ENCODE measurements at regions not wholly inside any gene's neighbourhood (a gene's known extent, or its start where the extent isn't known, plus 50 kb on each side); places are given as distances from the start of the nearest gene placed in this dataset.

DNA sequence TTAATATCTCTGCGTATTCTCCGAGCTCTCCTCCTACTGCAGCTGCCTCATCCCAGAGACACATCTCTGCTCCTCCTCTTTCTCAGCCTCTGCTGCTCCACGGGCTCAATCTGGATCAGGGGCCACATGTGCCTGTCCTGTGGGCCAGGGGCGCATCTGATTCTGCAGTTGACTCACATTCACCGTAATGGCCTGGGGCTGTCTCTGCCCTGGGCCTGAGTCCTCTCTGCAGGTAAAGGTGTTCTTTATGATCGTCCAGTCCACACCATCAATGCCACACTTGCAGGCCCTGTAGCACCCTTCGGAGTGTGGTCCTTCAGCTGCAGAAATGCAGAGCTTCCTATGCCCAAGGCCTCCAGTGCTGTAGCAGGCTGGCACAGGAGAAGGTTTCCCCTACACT is 154.5 kb downstream of the OAT start:
- Histone ChIP-seq H3K9ac (ENCODE audit: control insufficient read depth, extremely low read depth, insufficient read depth, low read length) (no peak overlapping the region), H3K9me1 (ENCODE audit: control insufficient read depth, extremely low read depth, insufficient read depth, low read length) (no peaks in the 10 kb centered on the region), H3K27ac (ENCODE audit: control insufficient read depth, insufficient read depth, low read length) (no peak overlapping the region), H3K4me2 (ENCODE audit: control insufficient read depth, extremely low read depth, insufficient read depth, low read depth, low read length) (no peak overlapping the region), H3K4me3 (ENCODE audit: control insufficient read depth in 2 of 3, extremely low read depth in 1 of 3, insufficient read depth in 2 of 3, low read depth in 1 of 3, low read length in 3 of 3) (no peak overlapping the region), H4K20me1 (ENCODE audit: control insufficient read depth, extremely low read depth, insufficient read depth, low read length) (no peaks in the 10 kb centered on the region), H3K27me3 (ENCODE audit: control insufficient read depth, extremely low read depth, insufficient read depth, low read length) (peaks cover 13% of the 10 kb centered on the region), H3K9me3 (ENCODE audit: control insufficient read depth, low read depth, low read length) (no peaks in the 10 kb centered on the region), H3K79me2 (ENCODE audit: control insufficient read depth, insufficient read depth, low read length) (no peaks in the 10 kb centered on the region), H2AFZ (ENCODE audit: control insufficient read depth, low read length) (no peak overlapping the region), H3K4me1 (ENCODE audit: control insufficient read depth, extremely low read depth, insufficient read depth, low read length) (no peaks in the 10 kb centered on the region), H3K36me3 (ENCODE audit: control insufficient read depth in 2 of 2, extremely low read depth in 1 of 2, insufficient read depth in 2 of 2, low read length in 2 of 2) (no peaks in the 10 kb centered on the region)
- DNase-seq (ENCODE audit: low read depth, low spot score) (no peak), FAIRE-seq (no peak)
- TF ChIP-seq EZH2 (IDR thresholded peaks at IDR 0.05; ENCODE audit: low read length), result no peak
- TF ChIP-seq, protein P1, sequence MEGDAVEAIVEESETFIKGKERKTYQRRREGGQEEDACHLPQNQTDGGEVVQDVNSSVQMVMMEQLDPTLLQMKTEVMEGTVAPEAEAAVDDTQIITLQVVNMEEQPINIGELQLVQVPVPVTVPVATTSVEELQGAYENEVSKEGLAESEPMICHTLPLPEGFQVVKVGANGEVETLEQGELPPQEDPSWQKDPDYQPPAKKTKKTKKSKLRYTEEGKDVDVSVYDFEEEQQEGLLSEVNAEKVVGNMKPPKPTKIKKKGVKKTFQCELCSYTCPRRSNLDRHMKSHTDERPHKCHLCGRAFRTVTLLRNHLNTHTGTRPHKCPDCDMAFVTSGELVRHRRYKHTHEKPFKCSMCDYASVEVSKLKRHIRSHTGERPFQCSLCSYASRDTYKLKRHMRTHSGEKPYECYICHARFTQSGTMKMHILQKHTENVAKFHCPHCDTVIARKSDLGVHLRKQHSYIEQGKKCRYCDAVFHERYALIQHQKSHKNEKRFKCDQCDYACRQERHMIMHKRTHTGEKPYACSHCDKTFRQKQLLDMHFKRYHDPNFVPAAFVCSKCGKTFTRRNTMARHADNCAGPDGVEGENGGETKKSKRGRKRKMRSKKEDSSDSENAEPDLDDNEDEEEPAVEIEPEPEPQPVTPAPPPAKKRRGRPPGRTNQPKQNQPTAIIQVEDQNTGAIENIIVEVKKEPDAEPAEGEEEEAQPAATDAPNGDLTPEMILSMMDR (optimal IDR thresholded peaks at IDR 0.05 in 1 of 3, IDR thresholded peaks at IDR 0.05 in 1 of 3, conservative IDR thresholded peaks at IDR 0.05 in 1 of 3; ENCODE audit: extremely low read depth in 1 of 3, insufficient read depth in 2 of 3, low read length in 3 of 3), result no peak
- dilution Hi-C loops (cut with MboI; ENCODE audit: extremely low pct_ligation_motif_present, low sequenced_read_pairs), result no loop called here

DNA sequence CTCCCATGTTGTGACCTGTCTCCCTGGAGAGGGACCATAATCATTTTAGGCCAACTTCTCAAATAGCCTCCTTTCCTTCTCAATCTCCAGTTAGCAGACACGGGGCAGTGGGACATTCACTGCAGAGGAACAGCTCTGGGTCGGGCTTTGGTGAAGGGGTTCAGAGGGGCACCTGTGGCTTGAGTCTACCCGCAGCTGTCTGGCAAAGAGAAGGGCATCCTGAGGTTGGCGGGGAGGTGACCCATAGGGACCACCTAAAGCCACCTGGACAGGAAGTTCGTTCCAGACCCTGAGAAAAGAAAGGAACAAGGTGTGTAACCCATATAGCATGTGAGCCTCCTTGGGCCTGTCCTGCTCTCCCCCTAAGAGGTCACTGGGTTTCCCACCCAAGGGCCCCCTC is 155.0 kb downstream of the OAT start:
- TF ChIP-seq, protein P1 (optimal IDR thresholded peaks at IDR 0.05 in 1 of 3, IDR thresholded peaks at IDR 0.05 in 1 of 3, conservative IDR thresholded peaks at IDR 0.05 in 1 of 3; ENCODE audit: extremely low read depth in 1 of 3, insufficient read depth in 2 of 3, low read length in 3 of 3), result no peak
- Histone ChIP-seq H3K4me2 (ENCODE audit: control insufficient read depth, extremely low read depth, insufficient read depth, low read depth, low read length) (no peak overlapping the region), H3K9me1 (ENCODE audit: control insufficient read depth, extremely low read depth, insufficient read depth, low read length) (no peaks in the 10 kb centered on the region), H3K36me3 (ENCODE audit: control insufficient read depth in 2 of 2, extremely low read depth in 1 of 2, insufficient read depth in 2 of 2, low read length in 2 of 2) (no peaks in the 10 kb centered on the region), H4K20me1 (ENCODE audit: control insufficient read depth, extremely low read depth, insufficient read depth, low read length) (no peaks in the 10 kb centered on the region), H2AFZ (ENCODE audit: control insufficient read depth, low read length) (no peak overlapping the region), H3K9ac (ENCODE audit: control insufficient read depth, extremely low read depth, insufficient read depth, low read length) (no peak overlapping the region), H3K4me1 (ENCODE audit: control insufficient read depth, extremely low read depth, insufficient read depth, low read length) (no peaks in the 10 kb centered on the region), H3K79me2 (ENCODE audit: control insufficient read depth, insufficient read depth, low read length) (no peaks in the 10 kb centered on the region), H3K4me3 (ENCODE audit: control insufficient read depth in 2 of 3, extremely low read depth in 1 of 3, insufficient read depth in 2 of 3, low read depth in 1 of 3, low read length in 3 of 3) (no peak overlapping the region), H3K27ac (ENCODE audit: control insufficient read depth, insufficient read depth, low read length) (no peak overlapping the region), H3K27me3 (ENCODE audit: control insufficient read depth, extremely low read depth, insufficient read depth, low read length) (peaks cover 13% of the 10 kb centered on the region), H3K9me3 (ENCODE audit: control insufficient read depth, low read depth, low read length) (no peaks in the 10 kb centered on the region)
- DNase-seq (ENCODE audit: low read depth, low spot score) (no peak), FAIRE-seq (no peak)
- dilution Hi-C loops (cut with MboI; ENCODE audit: extremely low pct_ligation_motif_present, low sequenced_read_pairs), result no loop called here
